ENCODE measurements at regions not wholly inside any gene's neighbourhood (a gene's known extent, or its start where the extent isn't known, plus 50 kb on each side); places are given as distances from the start of the nearest gene placed in this dataset.
"Not testable (repeated sequence)": the region's sequence is repeated elsewhere in the genome, so short reads cannot be mapped to it uniquely, and the experiment has no call there.

DNA sequence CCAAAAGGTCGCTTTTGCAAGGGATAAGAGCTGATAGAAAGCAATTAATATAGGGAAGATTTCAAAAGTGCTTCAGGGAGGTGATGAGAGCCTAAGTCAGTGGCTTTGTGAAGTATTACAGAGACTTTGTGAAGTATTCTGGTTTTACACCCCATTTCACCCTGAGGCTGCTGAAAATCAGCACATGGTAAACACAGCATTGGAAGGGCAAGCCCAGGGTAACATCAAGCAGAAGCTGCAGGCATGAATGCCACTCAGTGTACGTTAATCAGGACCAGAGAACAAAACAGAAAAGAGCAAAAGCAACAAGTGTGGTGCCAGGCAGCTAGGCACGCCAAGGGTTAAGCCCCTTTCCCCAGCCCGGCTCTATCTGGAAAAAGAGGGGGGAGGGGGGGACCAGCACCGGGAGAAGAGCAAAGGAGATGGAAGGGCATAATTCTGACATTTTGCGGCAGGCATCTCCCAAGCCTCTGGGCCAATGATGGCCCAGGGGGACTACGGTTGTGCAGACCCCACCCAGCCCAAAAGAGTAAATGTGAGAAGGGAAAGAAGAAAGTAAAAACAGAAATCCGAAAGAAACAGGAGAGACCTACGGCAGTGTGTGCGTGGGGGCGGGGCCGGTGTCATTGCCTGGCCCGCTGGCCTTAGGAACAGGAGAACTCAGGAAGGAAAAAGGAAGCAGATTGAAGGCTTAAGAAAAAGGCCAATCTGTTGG, 58.9 kb downstream of the DHRS2 start:
- DNase-seq (ENCODE audit: low spot score), result no peak

DNA sequence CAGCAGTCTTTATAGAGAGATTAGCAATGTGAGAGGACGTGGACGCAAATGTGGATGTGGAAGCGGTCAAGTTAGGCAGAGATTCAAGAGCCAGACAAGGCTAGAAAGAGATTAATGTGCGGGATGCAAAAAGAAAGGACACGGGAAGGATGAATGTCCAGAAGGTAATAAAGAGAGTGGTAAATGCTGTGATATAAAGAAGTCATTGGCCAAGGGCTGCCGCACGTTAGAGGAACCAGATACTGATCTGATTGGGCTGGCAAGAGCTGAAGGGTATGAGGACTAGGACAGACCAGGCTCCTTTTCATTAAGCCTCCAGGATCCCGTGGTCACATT, 59.5 kb downstream of the DHRS2 start:
- DNase-seq (ENCODE audit: low spot score), result no peak

DNA sequence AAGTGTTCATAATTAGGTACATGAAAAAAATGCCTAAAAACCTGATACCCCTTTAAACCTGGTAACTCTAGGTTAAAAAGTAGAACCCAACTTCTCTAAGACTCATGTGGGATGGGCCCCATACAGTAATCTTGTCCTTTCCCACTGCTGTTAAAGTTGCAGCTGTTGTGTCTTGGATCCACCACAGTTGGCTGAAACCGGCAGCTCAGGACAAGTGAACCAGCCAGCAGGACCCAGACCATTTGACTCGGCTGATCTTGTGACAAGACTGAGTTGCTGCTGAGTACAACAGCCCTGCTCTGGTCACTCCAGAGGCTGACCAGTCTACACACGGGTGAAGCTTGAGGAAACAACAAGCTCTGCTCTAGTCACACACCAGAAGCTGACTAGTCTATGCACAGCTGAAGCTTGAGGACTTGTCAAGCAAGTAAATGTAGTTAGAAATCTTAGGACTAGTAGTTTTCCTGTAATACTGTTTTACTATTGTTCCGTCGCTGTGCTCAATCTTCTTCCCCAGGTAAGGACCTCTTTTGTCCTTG, 60.6 kb downstream of the DHRS2 start:
- no peak for DNase-seq (ENCODE audit: low spot score)

DNA sequence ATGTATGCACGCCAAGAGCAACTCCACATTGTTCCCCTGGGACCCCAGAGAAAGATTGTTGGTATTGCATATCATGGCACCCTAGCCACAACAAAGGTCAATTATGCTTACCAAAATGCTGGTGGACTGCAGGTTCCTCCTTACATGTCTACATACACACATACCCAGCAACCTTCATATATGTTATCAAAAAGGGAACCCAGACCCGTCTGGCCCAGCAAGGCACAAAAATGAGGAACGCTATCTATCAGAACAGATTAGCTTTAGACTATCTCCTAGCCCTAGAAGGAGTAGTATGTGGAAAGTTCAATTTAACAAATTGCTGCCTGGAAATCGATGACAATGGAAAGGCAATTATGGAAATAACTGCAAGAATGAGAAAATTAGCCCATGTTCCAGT, 61.5 kb downstream of the DHRS2 start:
- DNase-seq (ENCODE audit: low spot score), result no peak

DNA sequence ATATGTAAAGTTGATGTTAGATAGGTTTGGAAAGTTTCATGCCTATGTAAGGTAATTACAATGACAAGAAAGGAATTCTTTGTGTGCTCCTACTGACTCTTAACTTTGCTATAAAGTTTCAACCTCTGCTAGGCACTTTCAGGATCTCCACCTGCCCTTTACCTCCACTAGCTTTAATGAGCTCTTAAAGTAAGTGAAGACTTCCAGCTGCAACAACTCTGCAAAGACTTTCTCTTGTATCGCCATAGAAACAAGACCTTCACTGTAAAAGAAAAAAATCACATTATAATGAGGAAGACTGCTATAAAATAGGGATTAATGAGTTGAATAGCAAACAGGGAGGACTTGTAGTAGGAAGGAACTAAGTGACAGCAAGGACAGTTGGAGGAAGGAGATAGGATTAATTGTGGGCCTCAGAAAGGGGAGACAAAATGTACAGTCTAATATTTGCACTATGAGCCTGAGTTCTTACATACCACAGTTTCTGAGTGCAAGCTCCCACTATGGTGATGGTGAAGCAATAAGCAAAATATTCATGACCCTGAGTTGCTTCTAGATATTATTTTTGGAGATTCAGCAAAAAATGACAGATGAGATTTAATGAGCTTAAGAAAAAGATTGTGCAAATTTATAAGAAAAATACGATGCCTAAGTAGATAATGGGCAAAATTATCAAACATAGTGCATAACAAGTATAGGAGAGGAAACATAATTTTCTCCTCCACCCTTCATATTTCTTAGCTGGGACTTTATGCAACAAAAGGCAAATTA, 66.7 kb downstream of the DHRS2 start:
- no peak for DNase-seq (ENCODE audit: low spot score)

DNA sequence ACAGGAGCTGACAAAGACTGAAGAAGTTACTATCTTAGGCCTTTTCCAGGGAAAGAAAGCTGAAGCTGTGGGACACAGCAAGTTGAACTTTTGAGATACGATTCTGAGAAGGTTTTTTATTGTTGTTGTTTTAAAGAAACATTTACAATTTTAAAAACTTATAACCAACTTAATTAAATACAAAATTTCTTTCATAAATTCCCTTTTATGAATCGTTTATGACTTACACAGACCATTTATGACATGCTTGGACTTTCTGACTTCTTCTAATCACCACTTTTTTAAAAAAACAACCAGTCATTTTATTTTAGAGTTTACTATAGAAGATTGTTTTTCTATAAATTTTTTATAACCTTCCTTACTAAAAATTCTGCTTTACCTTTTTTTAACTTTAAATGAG, 68.7 kb downstream of the DHRS2 start:
- DNase-seq (ENCODE audit: low spot score), result no peak

DNA sequence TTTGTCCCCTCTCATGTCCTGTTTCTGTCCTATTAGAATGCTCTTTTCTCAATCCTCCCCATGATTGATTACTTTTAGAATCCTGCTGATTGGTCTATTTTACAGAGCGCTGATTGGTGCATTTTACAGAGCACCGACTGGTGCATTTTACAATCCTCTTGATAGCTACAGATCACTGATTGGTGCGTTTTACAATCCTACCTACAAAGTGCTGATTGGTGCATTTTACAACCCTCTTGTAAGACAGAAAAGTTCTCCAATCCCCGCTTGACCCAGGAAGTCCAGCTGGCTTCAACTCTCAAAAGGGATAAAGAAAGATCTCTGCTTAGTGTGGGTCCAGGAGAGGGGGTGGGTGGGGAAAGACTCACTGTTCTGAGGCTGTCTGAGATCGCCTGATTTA, 71.3 kb downstream of the DHRS2 start:
- DNase-seq (ENCODE audit: low spot score), result no peak

DNA sequence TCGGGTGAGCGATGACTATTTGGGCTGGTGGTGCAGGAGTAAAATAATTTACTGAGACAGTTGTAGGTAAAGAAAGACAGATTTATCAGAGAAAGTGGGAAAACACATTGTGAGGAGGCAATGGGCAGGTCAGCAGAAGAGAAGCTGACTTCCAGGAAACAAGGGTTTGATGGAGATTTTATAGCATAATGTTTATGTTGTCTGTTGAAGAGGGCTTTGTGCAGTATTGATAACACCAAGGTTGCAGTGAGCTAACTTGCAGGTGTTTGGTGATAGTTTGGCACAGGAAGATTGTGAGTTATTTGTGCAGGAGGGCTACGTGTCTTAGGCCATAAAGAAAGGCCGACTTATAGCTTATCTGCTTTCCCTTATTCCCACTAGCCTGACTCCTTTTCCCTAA, 72.2 kb downstream of the DHRS2 start:
- no peak for DNase-seq (ENCODE audit: low spot score)

DNA sequence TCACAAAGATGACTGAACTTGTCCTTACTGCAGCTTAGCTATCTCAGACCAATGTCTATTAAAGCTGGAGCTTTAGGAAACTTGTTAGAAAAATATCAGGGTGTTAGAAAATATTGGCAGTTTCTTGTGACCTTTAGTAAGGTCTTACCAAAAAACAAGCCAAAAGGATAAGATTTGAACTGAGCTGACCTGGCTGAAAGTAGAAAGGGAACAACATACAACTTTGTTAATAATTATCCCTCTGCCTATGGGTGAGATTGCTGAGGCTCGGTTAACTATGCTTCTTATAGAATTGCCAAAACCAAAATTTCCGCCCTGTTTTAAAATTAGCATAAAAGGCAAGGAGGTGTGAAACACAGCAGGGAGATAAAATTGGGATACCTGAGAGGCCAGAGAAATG, 73.8 kb downstream of the DHRS2 start:
- DNase-seq (ENCODE audit: low spot score), result no peak

DNA sequence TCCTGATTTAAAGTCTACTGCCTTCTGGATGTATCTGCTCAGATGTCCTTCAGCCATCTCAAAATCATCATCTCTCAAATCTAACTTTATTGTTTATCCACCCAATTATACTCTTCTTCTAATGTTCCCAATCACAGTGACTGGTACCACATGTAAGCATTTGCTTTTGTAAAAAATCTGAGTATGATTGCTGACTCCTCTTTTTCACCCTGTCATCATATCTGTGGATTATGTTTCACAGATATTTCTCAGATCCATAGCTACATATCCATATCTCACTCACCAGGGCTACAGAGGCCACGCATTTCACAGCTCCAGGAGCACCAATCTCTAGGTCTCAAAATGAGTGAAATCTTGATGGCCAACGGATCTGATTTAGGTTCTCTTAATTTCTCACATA, 76.1 kb downstream of the DHRS2 start:
- DNase-seq (ENCODE audit: low spot score), result no peak

DNA sequence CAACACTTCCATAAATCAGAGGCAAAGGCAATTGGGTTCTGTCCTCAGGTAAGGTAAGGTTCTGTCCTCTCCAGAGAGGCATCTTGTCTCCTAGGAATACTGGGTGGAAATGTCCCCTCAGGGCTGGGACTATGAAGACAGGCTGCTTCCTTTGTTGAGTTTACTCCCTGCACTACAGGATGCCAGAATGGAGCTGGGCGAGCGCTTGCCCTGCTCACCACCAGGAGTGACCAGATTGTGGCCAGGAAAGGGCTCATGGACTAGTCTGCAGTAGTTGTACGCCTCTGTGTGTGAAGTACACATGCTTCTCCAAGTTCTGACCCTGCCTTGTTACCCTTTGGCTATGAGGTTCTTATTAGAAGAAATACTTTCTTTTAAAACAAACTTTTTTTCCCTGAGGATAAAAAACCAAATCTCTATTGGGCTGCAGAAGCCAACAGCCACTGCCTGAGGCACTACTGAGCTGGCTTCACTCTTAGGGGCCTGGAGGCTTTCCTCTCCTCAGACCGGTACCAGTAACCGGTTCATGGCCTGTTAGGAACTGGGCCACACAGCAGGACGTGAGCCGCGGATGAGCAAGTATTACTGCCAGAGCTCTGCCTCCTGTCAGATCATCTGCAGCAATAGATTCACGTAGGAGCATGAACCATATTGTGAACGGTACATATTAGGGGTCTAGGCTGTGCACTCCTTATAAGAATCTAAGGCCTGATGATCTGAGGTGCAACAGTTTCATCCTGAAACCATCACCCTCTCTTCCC, 83.2 kb downstream of the DHRS2 start:
- no peak for DNase-seq (ENCODE audit: low spot score)

DNA sequence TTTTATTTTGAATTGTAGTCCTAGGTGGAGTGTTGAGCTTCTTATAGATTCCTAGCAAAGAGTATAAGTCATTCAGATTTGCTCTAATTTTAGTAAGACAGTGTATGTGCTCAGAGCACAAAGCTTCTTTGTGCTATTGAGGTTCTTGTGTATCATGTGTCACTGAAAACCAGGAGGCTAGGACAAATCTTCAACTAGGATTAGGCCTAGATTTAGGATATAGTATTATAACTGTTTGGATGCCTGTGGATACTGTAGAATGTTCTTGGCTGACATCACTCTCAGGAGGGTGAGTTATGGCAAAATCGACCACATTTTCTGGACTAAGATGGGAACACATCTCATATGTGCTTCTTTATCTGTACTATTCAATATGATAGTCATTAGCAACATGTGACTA, 86.5 kb downstream of the DHRS2 start:
- no peak for DNase-seq (ENCODE audit: low spot score)

DNA sequence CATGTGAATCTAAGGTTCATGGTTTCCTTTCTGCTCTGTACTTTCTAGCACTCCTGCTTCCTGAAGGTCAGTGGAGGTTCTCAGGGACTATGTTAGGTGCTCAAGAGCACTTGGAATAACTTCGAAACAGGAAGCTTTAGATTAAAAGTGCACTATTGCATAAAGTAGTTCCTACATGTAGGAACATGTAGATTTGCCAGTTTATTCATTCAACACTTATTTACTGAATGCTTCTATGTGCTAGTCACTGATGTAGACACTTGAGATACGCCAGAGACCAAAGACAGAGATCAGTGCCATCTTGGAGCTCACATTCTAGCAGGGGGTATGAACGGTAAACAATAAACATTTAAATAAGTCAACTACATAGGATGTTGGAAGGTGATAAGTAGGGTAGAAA, 87.7 kb downstream of the DHRS2 start:
- no peak for DNase-seq (ENCODE audit: low spot score)

DNA sequence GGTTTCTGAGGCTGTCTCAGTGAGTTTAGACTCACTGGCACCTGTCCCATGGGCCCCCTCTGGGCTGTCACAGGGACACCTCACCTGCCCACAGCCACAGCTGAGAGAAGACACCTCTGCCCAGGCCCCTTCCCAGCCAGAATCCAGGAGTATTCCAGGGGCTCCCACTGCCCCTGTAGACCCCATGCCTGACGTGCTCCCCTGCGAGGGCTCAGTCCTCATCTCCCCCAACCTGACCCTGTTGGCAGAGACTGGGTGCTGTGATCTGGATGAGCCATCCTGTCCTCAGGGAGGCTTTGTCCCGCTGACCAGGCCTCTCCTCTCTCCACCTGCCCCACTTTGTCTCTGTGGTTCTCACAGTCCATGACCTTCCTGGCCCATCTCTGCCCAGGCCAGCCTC, 89.4 kb downstream of the DHRS2 start:
- no peak for DNase-seq (ENCODE audit: low spot score)

DNA sequence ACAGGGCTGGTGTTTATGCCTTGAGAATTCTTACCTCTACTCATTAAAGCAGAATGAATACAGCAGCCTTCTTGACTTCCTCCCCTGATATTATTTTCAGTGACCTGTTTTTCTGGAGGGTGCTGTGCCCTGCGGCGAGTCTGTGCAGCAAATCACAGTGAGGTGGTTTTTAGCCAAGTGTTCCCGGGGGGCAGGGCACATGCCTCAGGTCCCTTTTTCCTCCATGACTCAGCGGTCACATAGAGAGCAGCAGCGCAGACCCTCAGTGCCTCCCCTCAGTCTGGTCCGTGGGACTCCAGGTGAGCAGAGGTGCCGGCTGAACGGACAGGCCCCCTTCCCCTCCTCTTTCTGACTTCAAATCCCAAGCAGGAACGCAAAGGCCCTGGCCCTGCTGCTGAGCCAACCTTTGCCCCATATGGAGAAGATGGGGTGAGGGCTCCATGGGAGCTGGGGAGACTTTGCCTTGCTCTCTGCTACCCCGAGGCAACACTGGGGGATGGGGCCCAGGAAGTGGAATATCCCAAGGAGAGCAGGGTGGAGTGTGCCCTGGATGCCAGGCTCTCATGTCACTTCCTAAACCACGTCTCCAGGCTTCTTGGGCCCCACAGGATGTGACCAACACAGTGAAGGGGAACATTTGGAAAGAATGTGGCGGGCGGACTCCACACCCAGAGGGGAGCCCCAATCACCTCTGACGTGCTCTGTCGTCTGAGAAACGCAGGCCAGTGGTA, 90.0 kb downstream of the DHRS2 start:
- DNase-seq (ENCODE audit: low spot score), result no peak

DNA sequence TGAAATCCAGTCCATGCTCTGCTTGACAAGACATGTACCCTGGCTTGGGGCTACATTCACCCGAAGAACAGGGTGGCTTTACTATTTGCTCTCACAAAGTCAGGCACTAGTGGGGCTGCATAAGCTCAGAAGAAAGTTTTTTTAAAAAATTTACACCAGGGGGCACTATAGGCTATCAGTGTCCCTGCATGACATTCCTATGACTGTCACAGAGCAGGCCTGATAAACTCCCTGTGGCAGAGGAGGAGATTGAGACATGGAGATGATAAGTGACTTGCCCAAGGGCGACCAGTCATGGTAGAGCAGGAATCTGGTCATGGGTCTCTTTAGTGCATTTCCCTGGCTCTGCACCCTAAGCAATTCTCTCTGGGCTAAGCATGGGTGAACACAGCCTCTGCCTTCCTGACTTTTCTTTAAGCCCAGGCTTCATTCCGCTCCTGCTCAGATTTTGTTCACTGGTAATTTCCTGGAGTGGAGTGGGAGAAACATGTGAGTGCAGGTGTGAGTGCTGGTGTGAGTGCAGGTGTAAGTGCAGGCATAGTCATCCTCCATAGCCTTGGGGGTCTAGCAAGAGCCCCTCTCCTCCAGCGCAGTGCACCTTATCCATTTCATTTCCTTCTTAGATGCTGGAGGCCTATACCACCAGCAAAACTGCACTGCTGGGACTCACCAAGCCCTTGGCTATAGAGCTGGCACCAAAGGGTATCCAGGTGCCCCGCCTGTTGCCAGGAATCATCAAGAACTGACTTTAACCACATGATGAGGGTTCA, 91.6 kb downstream of the DHRS2 start:
- DNase-seq (ENCODE audit: low spot score), result peak; percentile 25

DNA sequence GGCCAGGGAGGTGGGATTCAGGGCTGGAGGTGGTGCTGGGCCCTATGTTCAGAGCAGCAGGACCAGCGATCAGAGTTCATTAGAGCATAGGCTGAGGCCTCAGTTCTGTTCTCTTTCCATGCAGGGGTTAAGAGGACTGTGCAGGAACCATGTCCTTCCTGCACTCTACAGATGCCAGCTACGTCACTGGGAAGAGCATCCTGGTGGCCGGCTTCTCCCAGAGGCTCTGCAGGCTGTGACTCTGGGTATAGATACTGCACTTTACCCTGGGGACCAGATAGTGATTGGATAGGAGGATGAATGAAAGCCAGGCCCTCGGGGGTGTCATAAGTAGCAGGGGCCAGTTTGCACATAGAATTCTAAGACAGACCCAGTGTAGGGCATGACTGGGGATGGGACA, 92.6 kb downstream of the DHRS2 start:
- no peak for DNase-seq (ENCODE audit: low spot score)

DNA sequence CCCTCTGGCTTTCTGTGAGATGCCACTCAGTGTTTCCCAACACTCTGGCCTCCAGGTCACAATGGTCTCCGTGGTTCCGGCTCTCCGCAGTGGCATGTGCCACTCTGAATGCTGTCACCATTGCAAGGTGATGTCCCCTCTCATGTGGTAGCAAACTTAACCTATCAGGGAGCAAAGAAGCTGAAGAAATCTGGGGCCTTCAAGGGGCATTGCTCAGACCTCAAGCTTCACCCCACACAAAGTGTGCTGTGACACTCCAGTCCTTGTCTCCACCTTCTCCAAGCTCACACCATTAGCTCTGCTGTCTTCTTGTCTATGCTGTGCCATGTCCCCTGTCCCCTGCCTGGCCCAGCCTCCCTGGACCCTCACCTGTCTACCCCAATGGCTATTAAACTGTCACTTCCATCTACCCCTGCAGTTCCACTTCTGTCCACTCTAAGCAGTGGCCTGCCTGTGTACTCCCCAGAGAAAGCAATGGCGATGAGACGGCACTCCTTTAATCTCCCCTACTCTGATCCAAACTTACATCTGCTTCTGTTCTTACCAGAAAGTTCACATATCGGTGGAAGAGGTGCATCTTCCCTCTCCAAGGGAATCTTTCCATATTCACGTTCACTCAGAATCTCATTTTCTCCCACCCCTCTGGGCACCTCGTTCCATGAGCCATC, 93.7 kb downstream of the DHRS2 start:
- DNase-seq (ENCODE audit: low spot score), result no peak

DNA sequence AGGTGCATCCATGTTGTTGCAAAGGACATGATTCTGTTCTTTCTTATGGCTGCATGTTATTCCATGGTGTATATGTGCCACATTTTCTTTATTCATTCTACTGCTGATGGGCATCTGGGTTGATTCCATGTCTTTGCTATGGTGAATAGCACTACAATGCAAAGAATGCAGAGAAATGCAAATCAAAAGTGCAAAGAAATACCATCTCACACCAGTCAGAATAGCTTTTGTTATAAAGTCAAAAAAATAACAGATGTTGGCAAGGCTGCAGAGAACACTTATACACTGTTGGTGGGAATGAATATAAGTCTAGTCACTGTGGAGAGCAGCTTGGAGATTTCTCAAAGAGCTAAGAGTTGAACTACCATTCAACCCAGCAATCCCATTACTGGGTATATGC, 99.2 kb downstream of the DHRS2 start:
- DNase-seq (ENCODE audit: low spot score), result no peak

DNA sequence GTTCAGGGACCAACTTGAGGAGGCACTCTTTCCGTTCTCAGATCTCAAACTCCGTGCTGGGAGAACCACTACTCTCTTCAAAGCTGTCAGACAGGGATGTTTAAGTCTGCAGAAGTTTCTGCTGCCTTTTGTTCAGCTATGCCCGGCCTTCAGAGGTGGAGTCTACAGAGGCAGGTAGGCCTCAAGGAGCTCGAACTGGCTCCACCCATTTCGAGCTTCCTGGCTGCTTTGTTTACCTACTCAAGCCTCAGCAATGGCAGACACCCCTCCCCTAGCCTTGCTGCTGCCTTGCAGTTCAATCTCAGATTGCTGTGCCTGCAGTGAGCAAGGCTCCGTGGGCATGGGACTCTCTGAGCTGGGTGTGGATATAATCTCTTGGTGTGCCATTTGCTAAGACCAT, 108.2 kb downstream of the DHRS2 start:
- not testable (repeated sequence) for DNase-seq (ENCODE audit: low spot score)

DNA sequence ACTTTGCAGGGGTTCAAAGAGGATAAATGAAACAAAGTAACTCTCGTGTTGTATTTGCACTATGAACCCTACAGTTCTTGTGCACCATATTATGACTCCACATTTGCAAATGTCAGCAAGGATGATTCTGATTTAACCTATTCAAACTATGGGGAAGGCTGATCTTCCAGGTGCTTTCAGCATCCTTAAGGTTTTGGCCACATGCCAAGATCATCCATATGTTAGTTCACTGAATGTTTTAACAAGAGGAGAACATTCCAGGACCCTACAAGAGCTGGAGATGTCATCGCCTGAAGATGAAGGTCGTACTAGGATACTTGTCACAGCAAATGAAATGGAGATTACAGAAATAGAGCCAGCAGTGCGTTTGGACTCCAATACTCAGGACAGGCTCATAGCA, 114.2 kb downstream of the DHRS2 start:
- DNase-seq (ENCODE audit: low spot score), result no peak

Measured in putamen (tissue), 1 donor.